Ascending aorta (tissue), 2 donors: ENCODE measurements at regions not wholly inside any gene's neighbourhood (a gene's known extent, or its start where the extent isn't known, plus 50 kb on each side); places are given as distances from the start of the nearest gene placed in this dataset.

ENCODE experiments used
- DNase-seq, 2 donors: peaks; one replicate each; pipeline ENCODE4 v3.0.0-alpha.2; 2019; ENCODE audit warnings: low spot score in 2 of 2
- H3K27ac ChIP-seq, 2 donors: fragments of 200-600 bp; sonication (generic); one replicate each; pipeline ENCODE4 v1.5.1; 2016 to 2017; ENCODE audit warnings: mild to moderate bottlenecking in 1 of 2
- H3K27me3 ChIP-seq: fragments of 200-600 bp; sonication (generic); one replicate; pipeline ENCODE4 v1.5.1; 2017
- H3K36me3 ChIP-seq, 2 donors: fragments of 200-600 bp; sonication (generic); one replicate each; pipeline ENCODE4 v1.5.1; 2016
- H3K4me1 ChIP-seq, 2 donors: fragments of 200-600 bp; sonication (generic); one replicate each; pipeline ENCODE4 v1.5.1; 2016 to 2017; ENCODE audit warnings: mild to moderate bottlenecking in 1 of 2
- H3K4me3 ChIP-seq, 2 donors: fragments of 200-600 bp; sonication (generic); one replicate each; pipeline ENCODE4 v1.5.1; 2016 to 2017; ENCODE audit warnings: mild to moderate bottlenecking in 1 of 2
- H3K9me3 ChIP-seq, 2 donors: fragments of 200-600 bp; sonication (generic); one replicate each; pipeline ENCODE4 v1.5.1; 2016
- intact Hi-C: fragments of 100-400 bp; cut with DNase I; formaldehyde crosslinking; loops from one replicate; pipeline ENCODE4 v1.15.1; 2023
- TF ChIP-seq, protein P1 (sequence below), 3 experiments: fragments of 200-600 bp in 2 of 3; fragments of 450-650 bp in 1 of 3; sonication (generic) in 2 of 3; IDR thresholded peaks; one replicate each; pipeline ENCODE4 v1.5.1; 2016 to 2019; ENCODE audit warnings: antibody characterized with exemption in 3 of 3, mild to moderate bottlenecking in 1 of 3, moderate library complexity in 1 of 3

DNA sequence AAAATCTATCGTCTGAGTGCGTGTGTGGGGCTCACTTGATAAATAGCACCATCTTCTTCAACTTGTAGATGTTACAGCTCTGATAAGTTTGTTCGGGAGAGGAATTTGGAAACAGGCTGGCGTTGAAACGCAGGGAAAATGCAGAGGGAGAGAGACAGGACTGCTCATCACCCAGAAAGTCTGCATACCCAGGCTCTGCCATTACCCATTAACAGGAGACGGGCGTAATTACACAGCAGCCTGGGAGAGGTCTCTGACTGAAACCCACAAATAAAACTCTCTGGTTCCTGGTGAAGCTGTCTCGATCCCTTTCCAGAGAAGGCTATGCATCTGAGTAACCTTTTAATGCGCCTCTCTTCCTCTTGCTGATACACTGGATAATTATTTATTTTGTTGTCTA, 547.3 kb downstream of the BCL11B start:
- Histone ChIP-seq H3K4me3 (no peak overlapping the region), H3K36me3 (no peaks in the 10 kb centered on the region), H3K27ac (no peak overlapping the region), H3K4me1 (no peaks in the 10 kb centered on the region), H3K9me3 (no peaks in the 10 kb centered on the region), H3K27me3 (no peaks in the 10 kb centered on the region)
- no peak for DNase-seq
- intact Hi-C loops = no loop called here
- TF ChIP-seq, protein P1, sequence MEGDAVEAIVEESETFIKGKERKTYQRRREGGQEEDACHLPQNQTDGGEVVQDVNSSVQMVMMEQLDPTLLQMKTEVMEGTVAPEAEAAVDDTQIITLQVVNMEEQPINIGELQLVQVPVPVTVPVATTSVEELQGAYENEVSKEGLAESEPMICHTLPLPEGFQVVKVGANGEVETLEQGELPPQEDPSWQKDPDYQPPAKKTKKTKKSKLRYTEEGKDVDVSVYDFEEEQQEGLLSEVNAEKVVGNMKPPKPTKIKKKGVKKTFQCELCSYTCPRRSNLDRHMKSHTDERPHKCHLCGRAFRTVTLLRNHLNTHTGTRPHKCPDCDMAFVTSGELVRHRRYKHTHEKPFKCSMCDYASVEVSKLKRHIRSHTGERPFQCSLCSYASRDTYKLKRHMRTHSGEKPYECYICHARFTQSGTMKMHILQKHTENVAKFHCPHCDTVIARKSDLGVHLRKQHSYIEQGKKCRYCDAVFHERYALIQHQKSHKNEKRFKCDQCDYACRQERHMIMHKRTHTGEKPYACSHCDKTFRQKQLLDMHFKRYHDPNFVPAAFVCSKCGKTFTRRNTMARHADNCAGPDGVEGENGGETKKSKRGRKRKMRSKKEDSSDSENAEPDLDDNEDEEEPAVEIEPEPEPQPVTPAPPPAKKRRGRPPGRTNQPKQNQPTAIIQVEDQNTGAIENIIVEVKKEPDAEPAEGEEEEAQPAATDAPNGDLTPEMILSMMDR (IDR thresholded peaks at IDR 0.05) = no peak

DNA sequence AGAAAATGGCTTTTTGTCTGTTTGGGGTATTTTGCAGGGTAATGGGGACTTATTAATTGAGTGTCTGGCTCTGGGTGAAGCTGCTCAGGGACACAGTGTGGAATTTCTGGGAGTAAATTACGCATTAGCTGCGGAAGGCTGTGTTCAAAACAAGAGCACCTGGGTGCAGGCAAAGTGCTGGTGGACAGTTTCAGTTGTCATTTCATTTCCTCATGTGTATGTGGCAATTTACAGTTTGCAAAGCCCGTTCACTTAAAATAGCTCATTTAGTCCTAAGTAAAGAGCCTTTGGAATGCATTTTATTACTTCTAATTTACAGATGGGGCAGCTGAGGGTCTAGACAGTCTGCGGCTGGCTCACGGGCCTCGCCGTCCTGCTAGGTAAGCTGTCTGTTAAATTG, 546.8 kb downstream of the BCL11B start:
- Histone ChIP-seq H3K27ac (no peak overlapping the region), H3K4me3 (no peak overlapping the region), H3K4me1 (no peaks in the 10 kb centered on the region), H3K36me3 (no peaks in the 10 kb centered on the region), H3K9me3 (no peaks in the 10 kb centered on the region), H3K27me3 (no peaks in the 10 kb centered on the region)
- DNase-seq = no peak
- TF ChIP-seq, protein P1 (IDR thresholded peaks at IDR 0.05) = no peak
- intact Hi-C loops = no loop called here

DNA sequence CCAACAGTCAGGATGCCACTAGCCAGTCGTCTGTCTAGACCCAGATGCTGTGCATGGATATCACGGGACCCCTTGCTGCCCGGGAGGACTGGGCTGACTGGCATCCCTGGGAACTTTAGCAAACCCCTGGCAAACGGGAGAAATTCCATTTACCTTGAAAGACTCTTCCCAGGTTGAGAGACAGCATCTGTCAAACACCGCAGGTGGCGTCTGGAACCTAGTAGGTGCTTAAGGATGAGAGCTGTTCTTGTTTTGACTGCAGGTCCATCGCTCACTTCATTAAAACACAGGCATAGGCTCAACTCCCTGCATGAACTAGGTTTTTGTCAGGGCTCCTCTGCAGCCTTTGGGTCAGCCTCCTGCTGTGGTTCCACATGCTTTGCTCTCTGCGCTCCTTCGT, 546.3 kb downstream of the BCL11B start:
- no peaks in the 10 kb centered on the region for H3K27me3 ChIP-seq
- intact Hi-C loops = no loop called here
- H3K27ac ChIP-seq = no peak overlapping the region
- no peak overlapping the region for H3K4me3 ChIP-seq
- no peak for DNase-seq
- H3K9me3 ChIP-seq = no peaks in the 10 kb centered on the region
- H3K36me3 ChIP-seq = no peaks in the 10 kb centered on the region
- TF ChIP-seq, protein P1 (IDR thresholded peaks at IDR 0.05) = no peak
- no peaks in the 10 kb centered on the region for H3K4me1 ChIP-seq

DNA sequence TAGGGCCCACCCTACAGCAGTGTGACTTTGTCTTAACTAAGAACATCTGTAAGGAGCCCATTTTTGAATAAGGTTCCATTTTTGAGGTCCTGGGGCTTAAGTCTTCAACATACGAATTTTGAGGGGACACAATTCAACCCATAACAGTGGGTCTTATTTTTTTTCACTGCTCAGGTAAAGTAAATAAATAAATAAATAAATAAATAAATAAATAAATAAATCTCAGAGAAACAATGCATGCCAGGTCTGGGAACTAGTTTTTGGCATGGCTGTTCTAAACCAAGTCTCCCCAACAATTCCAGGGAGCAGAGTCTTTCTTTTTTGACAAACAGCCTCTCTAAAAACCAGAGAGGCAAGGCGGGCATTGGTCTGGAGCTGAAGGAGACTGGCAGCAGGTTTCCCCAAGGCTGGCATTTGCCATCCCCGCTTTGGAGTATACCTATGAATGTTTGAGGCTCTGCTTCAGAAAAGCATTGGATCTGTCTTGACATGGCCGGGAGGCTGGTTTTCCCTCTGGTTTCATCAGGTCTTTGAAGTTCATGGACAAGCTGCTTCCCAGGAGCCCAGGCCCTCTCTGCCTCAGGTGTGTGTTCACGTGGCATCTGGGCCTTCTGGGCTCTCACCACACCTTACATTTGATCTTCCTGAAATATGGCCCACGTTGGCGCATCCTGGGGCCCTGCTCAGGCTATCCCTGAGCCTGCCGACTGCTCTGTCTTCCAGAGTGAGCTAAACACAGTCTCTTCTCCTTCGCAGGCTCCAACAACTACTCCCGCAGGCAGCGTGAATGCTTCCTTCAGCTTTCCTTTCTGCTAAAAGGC, 545.2 kb downstream of the BCL11B start:
- TF ChIP-seq, protein P1 (IDR thresholded peaks at IDR 0.05) = no peak
- H3K36me3 ChIP-seq = no peaks in the 10 kb centered on the region
- intact Hi-C loops = no loop called here
- no peak overlapping the region for H3K4me3 ChIP-seq
- no peaks in the 10 kb centered on the region for H3K9me3 ChIP-seq
- no peak for DNase-seq
- no peak overlapping the region for H3K27ac ChIP-seq
- H3K4me1 ChIP-seq = no peaks in the 10 kb centered on the region
- no peaks in the 10 kb centered on the region for H3K27me3 ChIP-seq

DNA sequence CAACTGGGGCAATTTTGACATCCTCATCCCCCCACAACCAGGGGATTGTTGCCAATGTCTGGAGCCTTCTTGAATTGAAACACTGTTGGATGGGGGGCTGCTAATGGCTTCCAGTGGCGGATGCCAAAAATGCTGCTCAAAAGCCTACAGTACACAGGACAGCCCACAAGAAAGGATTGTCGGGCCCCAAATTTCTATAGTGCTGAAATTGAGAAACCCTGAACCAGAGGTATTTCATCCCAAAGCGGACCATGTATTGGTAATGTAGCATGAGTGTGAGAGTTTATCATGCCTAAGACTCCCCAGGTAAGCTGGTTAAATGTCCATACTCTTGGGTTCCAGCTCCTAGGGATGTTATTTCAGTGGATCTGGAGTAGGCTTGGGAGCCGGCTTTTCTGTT, 544.0 kb downstream of the BCL11B start:
- no peaks in the 10 kb centered on the region for H3K9me3 ChIP-seq
- DNase-seq = no peak
- H3K27me3 ChIP-seq = no peaks in the 10 kb centered on the region
- TF ChIP-seq, protein P1 (IDR thresholded peaks at IDR 0.05) = no peak
- no peak overlapping the region for H3K4me3 ChIP-seq
- no peaks in the 10 kb centered on the region for H3K4me1 ChIP-seq
- no peak overlapping the region for H3K27ac ChIP-seq
- no peaks in the 10 kb centered on the region for H3K36me3 ChIP-seq
- intact Hi-C loops = no loop called here
